ENCODE measurements at regions not wholly inside any gene's neighbourhood (a gene's known extent, or its start where the extent isn't known, plus 50 kb on each side); places are given as distances from the start of the nearest gene placed in this dataset.

DNA sequence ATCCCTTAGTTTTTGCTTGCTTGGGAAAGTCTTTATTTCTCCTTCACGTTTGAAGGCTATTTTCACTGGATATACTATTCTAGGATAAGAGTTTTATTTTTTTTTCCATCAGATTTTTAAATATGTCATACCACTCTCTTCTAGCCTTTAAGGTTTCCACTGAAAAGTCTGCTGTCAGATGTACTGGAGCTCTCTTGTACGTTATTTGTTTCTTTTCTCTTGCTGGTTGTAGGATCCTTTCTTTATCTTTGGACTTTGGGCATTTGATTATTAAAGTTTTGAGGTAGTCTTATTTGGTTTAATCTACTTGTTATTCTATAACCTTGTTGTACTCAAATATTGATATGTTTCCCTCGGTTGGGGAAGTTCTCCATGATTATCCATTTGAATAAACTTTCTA lies 848.4 kb upstream of the COX7C start:
- Histone ChIP-seq H3K9me3 (ENCODE audit: insufficient read depth in 2 of 2, low read depth in 1 of 2, low read length in 1 of 2) (0 out of 4 replicates have a peak, but pooled peaks cover 0 to 6% of the 10 kb centered on the region in 2 experiments), H3K4me2 (ENCODE audit: insufficient read depth in 1 of 2, low read depth in 2 of 2, low read length in 2 of 2) (no peak overlapping the region), H4K5ac (ENCODE audit: insufficient read length, low read depth, low read length) (no peak overlapping the region), H2BK12ac (ENCODE audit: low read depth, low read length) (no peak overlapping the region), H3K79me1 (ENCODE audit: low read depth, low read length) (no peaks in the 10 kb centered on the region), H3K14ac (ENCODE audit: insufficient read length) (no peak overlapping the region), H3K27ac (ENCODE audit: low read depth, low read length) (no peak overlapping the region), H3K4me1 (replicated peaks in 1 of 4; ENCODE audit: control insufficient read depth in 3 of 4, insufficient read depth in 4 of 4, low read length in 3 of 4) (no peaks in the 10 kb centered on the region), H2BK5ac (ENCODE audit: low read depth, low read length) (no peak overlapping the region), H3K18ac (ENCODE audit: extremely low read depth, low read length) (no peak overlapping the region), H4K91ac (replicated peaks; ENCODE audit: insufficient read length, low read length) (no peak overlapping the region), H3K4me3 (ENCODE audit: extremely low read depth in 1 of 4, insufficient read depth in 2 of 4, low read depth in 3 of 4, low read length in 4 of 4) (no peak overlapping the region), H2AFZ (ENCODE audit: low read length) (no peak overlapping the region), H3K79me2 (ENCODE audit: control insufficient read depth in 1 of 2, insufficient read depth in 2 of 2, low read length in 2 of 2) (no peaks in the 10 kb centered on the region), H2BK15ac (ENCODE audit: low read length) (no peak overlapping the region), H4K8ac (ENCODE audit: extremely low read depth, insufficient read depth, low read length) (no peak overlapping the region), H3K56ac (replicated peaks; ENCODE audit: insufficient read length, low read depth, low read length) (no peak overlapping the region), H4K20me1 (replicated peaks in 1 of 2; ENCODE audit: control insufficient read depth in 1 of 2, insufficient read depth in 2 of 2, low read length in 2 of 2) (no peaks in the 10 kb centered on the region), H2AK5ac (ENCODE audit: low read depth, low read length) (no peak overlapping the region), H3K27me3 (replicated peaks in 1 of 4; ENCODE audit: control insufficient read depth in 3 of 4, extremely low read depth in 1 of 4, insufficient read depth in 3 of 4, low read length in 3 of 4) (no peaks in the 10 kb centered on the region), H3K36me3 (ENCODE audit: control insufficient read depth in 2 of 4, insufficient read depth in 4 of 4, low read length in 3 of 4) (no peaks in the 10 kb centered on the region), H3K4ac (replicated peaks; ENCODE audit: insufficient read length, low read depth, low read length) (no peak overlapping the region), H2BK20ac (ENCODE audit: low read length) (no peak overlapping the region), H3K23ac (ENCODE audit: insufficient read length) (no peak overlapping the region), H3K23me2 (ENCODE audit: low read depth, low read length) (no peaks in the 10 kb centered on the region), H3K9ac (replicated peaks in 1 of 4; ENCODE audit: extremely low read depth in 1 of 4, low read depth in 3 of 4, low read length in 3 of 4) (no peak overlapping the region), H2BK120ac (replicated peaks; ENCODE audit: low read depth, low read length) (no peak overlapping the region)
- POLR2A ChIA-PET (ENCODE audit: partially characterized antibody), result no interaction called here
- 91% methylated on average over 3 of the region's 3 CpGs; no CpG with 5 or more reads in 1 of the 2 experiments for WGBS, 2 experiments (ENCODE audit: extremely low coverage in 1 of 2, insufficient coverage in 1 of 2, insufficient read length in 1 of 2, insufficient replicate concordance in 2 of 2, low coverage in 1 of 2, low lambda C conversion rate in 2 of 2, missing lambda C conversion rate in 1 of 2)
- DNase-seq (ENCODE audit: low read depth in 1 of 2, low spot score in 2 of 2), result no peak
- CTCF ChIA-PET (ENCODE audit: partially characterized antibody), result no interaction called here
- FAIRE-seq, result no peak
- TF ChIP-seq FOSL1 (IDR thresholded peaks at IDR 0.05; ENCODE audit: insufficient read depth, low read depth, low read length), result no peak
- TF ChIP-seq JUN (IDR thresholded peaks at IDR 0.05; ENCODE audit: low read depth, low read length), result no peak
- no peak for TF ChIP-seq GABPA (IDR thresholded peaks at IDR 0.05; ENCODE audit: borderline replicate concordance, insufficient read depth, low read length)
- no peak for TF ChIP-seq RBBP5 (IDR thresholded peaks at IDR 0.05; ENCODE audit: borderline replicate concordance, low read depth, low read length)
- TF ChIP-seq KDM5A (IDR thresholded peaks at IDR 0.05; ENCODE audit: low read length), result no peak
- TF ChIP-seq SIRT6 (IDR thresholded peaks at IDR 0.05; ENCODE audit: low read length), result no peak
- TF ChIP-seq POU5F1 (IDR thresholded peaks at IDR 0.05; ENCODE audit: low read depth, low read length), result no peak
- no peak for TF ChIP-seq SIX5 (IDR thresholded peaks at IDR 0.05; ENCODE audit: low read depth, low read length)
- no peak for TF ChIP-seq BACH1 (IDR thresholded peaks at IDR 0.05; ENCODE audit: low read length)
- no peak for TF ChIP-seq SAP30 (IDR thresholded peaks at IDR 0.05; ENCODE audit: insufficient read depth, insufficient replicate concordance, low read length)
- TF ChIP-seq TAF7 (optimal IDR thresholded peaks at IDR 0.05; ENCODE audit: borderline replicate concordance, low read depth, low read length), result no peak
- TF ChIP-seq TCF12 (IDR thresholded peaks at IDR 0.05; ENCODE audit: low read depth, low read length), result no peak
- TF ChIP-seq, protein P1, sequence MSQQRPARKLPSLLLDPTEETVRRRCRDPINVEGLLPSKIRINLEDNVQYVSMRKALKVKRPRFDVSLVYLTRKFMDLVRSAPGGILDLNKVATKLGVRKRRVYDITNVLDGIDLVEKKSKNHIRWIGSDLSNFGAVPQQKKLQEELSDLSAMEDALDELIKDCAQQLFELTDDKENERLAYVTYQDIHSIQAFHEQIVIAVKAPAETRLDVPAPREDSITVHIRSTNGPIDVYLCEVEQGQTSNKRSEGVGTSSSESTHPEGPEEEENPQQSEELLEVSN (IDR thresholded peaks at IDR 0.05), result no peak
- no peak for TF ChIP-seq POLR2A (IDR thresholded peaks at IDR 0.05; ENCODE audit: control extremely low read depth in 1 of 2, low read depth in 2 of 2, low read length in 2 of 2)
- no peak for TF ChIP-seq TEAD4 (IDR thresholded peaks at IDR 0.05; ENCODE audit: low read depth, low read length)

Data from H1 (cell line).